Colonic mucosa (tissue), 4 donors: ENCODE measurements at regions not wholly inside any gene's neighbourhood (a gene's known extent, or its start where the extent isn't known, plus 50 kb on each side); places are given as distances from the start of the nearest gene placed in this dataset.

Experiments used
- DNase-seq: peaks from one replicate; pipeline ENCODE4 v3.0.0-alpha.2; 2020
- H3K27ac ChIP-seq: fragments of 200-600 bp; one replicate; pipeline ENCODE4 v1.8.0; 2021
- H3K27me3 ChIP-seq: fragments of 200-600 bp; one replicate; pipeline ENCODE4 v1.8.0; 2021
- H3K36me3 ChIP-seq: fragments of 200-600 bp; one replicate; pipeline ENCODE4 v1.8.0; 2021
- H3K4me1 ChIP-seq: fragments of 200-600 bp; one replicate; pipeline ENCODE4 v1.8.0; 2021; ENCODE audit warnings: mild to moderate bottlenecking
- H3K4me3 ChIP-seq: fragments of 200-600 bp; one replicate; pipeline ENCODE4 v1.8.0; 2021
- H3K9ac ChIP-seq, 2 donors: one replicate each; pipeline ENCODE4 v1.7.0; 2013; ENCODE audit warnings: control low read depth in 2 of 2, low read depth in 2 of 2, low read length in 2 of 2
- H3K9me3 ChIP-seq: fragments of 200-600 bp; one replicate; pipeline ENCODE4 v1.8.0; 2021
- intact Hi-C: fragments of 100-400 bp; cut with DNase I; formaldehyde crosslinking; loops from one replicate; pipeline ENCODE4 v1.14.1; 2022
- TF ChIP-seq, protein P1 (sequence below): fragments of 200-600 bp; IDR thresholded peaks from one replicate; pipeline ENCODE4 v1.8.0; 2022; ENCODE audit warnings: antibody characterized with exemption, mild to moderate bottlenecking
- donor health status: healthy.
- donor health status: DM: no; HTN: no; CAD: no.
- donor health status: DM: no; HTN: no; CAD: no.

DNA sequence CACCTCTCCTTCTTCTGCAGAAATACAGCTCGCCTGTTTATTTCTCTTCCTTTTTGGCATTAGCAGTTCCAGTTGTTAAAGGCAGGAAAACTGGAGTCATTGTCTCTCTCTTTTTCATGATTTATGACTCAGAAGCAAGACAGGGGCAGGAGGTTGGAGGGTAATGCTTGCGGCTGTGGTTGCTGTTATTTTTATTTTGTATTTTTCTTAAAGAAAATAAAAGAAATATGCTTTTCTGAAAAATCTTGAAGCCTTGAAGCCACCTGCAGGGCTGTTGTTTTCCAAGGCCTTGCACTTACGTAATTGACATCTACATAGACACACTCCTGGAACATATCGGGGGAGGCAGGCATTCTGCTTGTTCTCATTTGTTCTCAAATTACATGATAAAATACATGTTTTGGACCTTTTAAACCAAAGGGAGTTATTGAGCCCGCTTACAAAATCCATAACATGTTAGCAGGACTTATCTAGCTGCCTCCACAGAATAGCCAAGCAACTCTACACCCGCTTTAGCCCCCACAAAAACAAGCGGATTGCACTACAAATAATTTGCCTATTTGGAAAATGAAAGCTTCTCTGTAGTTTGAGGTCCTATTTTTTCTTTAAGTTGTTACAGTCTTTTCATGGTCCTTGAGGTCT, 1004.6 kb upstream of the NR2F2 start:
- Histone ChIP-seq H3K9me3 (no peaks in the 10 kb centered on the region), H3K9ac (peak overlapping the region in 1 of 2 donors; percentile 21), H3K4me1 (no peaks in the 10 kb centered on the region), H3K27ac (peak overlapping the region; percentile 3), H3K27me3 (peaks cover 5% of the 10 kb centered on the region), H3K36me3 (no peaks in the 10 kb centered on the region), H3K4me3 (no peak overlapping the region)
- TF ChIP-seq, protein P1, sequence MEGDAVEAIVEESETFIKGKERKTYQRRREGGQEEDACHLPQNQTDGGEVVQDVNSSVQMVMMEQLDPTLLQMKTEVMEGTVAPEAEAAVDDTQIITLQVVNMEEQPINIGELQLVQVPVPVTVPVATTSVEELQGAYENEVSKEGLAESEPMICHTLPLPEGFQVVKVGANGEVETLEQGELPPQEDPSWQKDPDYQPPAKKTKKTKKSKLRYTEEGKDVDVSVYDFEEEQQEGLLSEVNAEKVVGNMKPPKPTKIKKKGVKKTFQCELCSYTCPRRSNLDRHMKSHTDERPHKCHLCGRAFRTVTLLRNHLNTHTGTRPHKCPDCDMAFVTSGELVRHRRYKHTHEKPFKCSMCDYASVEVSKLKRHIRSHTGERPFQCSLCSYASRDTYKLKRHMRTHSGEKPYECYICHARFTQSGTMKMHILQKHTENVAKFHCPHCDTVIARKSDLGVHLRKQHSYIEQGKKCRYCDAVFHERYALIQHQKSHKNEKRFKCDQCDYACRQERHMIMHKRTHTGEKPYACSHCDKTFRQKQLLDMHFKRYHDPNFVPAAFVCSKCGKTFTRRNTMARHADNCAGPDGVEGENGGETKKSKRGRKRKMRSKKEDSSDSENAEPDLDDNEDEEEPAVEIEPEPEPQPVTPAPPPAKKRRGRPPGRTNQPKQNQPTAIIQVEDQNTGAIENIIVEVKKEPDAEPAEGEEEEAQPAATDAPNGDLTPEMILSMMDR = no peak
- intact Hi-C loops = no loop called here
- DNase-seq = no peak

DNA sequence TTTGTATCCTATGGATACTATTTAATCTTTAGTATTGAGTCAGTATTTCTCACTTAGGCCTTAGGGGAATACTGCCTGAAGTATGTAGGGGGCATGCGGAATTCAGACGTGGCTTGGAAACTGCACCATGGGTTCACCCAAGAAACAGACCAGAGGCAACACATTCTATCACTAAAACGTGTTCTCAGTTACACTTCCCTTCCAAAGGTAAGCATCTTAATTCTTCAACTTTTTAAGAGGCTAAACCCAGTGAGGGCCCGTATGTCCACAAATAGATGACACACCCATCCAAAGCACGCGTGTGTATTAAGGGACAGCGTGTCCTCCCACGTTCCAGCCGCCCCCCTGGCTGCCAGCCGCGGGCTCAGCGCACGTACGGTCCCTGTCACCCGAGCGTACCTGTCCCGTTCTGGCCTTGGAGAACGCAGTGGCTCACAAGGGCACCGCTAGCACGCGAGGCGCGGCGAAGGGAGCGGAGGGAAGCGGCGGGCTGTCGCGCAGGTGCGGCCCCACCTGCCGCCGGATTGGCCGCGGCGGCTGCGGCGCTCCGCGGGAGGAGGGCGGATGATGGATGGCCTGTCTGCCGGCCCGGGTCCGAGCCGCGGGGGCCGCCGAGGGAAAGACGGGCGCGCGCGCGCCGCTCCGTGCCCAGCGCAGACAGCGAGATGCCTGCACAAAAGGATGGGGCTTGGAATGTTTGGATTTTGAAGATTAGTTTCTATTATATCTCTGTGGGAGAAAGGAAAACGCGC, 1003.9 kb upstream of the NR2F2 start:
- no peak for DNase-seq
- Histone ChIP-seq H3K27ac (peak overlapping the region; percentile 3), H3K36me3 (no peaks in the 10 kb centered on the region)

DNA sequence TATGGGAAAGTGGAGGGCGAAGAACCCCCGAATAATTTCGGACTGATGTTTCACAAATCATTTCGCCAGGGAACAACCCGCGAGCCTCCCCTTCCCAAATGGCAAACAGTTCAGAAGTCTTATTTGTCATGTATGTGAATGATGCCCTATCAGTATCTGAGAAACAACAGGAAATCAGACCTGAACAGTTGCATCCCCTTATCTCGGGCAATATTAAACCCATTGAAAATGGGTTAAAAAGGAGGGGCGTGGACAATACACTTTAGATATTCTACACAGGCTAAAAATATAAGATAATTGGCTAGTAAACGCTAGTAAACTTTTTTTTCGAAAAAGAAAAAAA, 1003.3 kb upstream of the NR2F2 start:
- TF ChIP-seq, protein P1 = no peak
- Histone ChIP-seq H3K27ac (no peak overlapping the region), H3K9me3 (no peaks in the 10 kb centered on the region), H3K4me3 (peak overlapping the region; percentile 9), H3K4me1 (no peaks in the 10 kb centered on the region), H3K36me3 (no peaks in the 10 kb centered on the region), H3K27me3 (peaks cover 5% of the 10 kb centered on the region), H3K9ac (no peak overlapping the region)
- intact Hi-C loops = no loop called here
- no peak for DNase-seq

More for the DNA sequence above, 1003.9 kb upstream of the NR2F2 start:
- peak overlapping the region; percentile 9 for H3K4me3 ChIP-seq
- peaks cover 5% of the 10 kb centered on the region for H3K27me3 ChIP-seq
- no peaks in the 10 kb centered on the region for H3K4me1 ChIP-seq
- no peaks in the 10 kb centered on the region for H3K9me3 ChIP-seq
- H3K9ac ChIP-seq = peak overlapping the region; percentile 21 to 56
- intact Hi-C loops = no loop called here
- TF ChIP-seq, protein P1 = no peak

DNA sequence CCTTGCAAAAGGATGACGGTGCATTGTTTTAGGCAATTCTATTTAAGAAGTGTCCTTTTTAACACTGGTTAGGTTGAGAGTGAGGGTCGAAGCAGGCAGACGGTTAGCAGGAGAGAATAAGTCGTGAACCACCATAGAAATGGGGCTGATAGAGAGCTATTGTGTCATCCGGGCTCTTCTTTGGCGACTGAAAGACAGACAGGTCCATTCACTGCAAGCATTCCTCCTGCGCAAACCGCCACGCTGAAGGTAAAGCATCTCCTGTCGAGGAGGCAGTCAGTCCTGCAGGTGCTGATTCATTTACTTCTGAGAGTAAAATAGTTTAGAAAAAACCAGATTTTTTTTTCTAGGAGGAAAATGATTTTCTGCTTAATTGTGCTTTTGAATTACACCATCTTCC, 1002.8 kb upstream of the NR2F2 start:
- Histone ChIP-seq H3K27me3 (peaks cover 5% of the 10 kb centered on the region), H3K36me3 (no peaks in the 10 kb centered on the region), H3K27ac (no peak overlapping the region), H3K4me1 (no peaks in the 10 kb centered on the region), H3K9ac (no peak overlapping the region), H3K9me3 (no peaks in the 10 kb centered on the region), H3K4me3 (no peak overlapping the region)
- TF ChIP-seq, protein P1 = no peak
- intact Hi-C loops = no loop called here
- no peak for DNase-seq

DNA sequence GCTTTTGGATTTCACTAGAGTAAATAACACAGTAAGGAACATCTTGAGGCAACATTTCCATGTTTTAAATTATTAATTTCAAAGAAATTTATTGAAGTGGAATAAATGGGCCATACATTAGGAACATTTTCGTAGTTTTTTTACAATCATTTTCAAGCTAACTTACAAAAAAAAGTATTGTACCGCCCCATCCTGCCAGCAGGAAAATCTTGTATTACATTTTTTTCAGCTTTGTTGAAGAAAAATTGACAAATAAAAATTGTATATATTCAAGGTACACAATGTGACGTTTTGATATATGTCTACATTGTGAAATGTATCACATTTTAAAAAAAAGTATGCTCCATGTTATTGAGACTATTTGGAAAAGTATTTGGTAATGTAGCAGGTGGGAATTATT, 1001.9 kb upstream of the NR2F2 start:
- TF ChIP-seq, protein P1 = no peak
- Histone ChIP-seq H3K4me3 (no peak overlapping the region), H3K27me3 (peaks cover 5% of the 10 kb centered on the region), H3K36me3 (no peaks in the 10 kb centered on the region), H3K4me1 (no peaks in the 10 kb centered on the region), H3K9me3 (no peaks in the 10 kb centered on the region), H3K27ac (no peak overlapping the region), H3K9ac (no peak overlapping the region)
- DNase-seq = no peak
- intact Hi-C loops = no loop called here
